ENCODE measurements at regions not wholly inside any gene's neighbourhood (a gene's known extent, or its start where the extent isn't known, plus 50 kb on each side); places are given as distances from the start of the nearest gene placed in this dataset.

GRCh38 chr2:52542297-52542696 is 1225.3 kb upstream of the CHAC2 start:
- TF ChIP-seq EZH2phosphoT487 (IDR thresholded peaks at IDR 0.05; ENCODE audit: insufficient read depth, low read depth) (no peak), EZH2 (IDR thresholded peaks at IDR 0.05; ENCODE audit: insufficient read depth, poor library complexity, severe bottlenecking) (no peak)

All from GM23248 (cell line).